GM18498 (cell line): ENCODE measurements at regions not wholly inside any gene's neighbourhood (a gene's known extent, or its start where the extent isn't known, plus 50 kb on each side); places are given as distances from the start of the nearest gene placed in this dataset.

Source experiments
- ATAC-seq: cut with Tn5 transposase; IDR thresholded peaks from one replicate; pipeline ENCODE4 v1.9.1; 2021; ENCODE audit warnings: mild to moderate bottlenecking, moderate library complexity; ENCODE audit not compliant: unreplicated experiment

- ATAC-seq = no peak
These were observed 362.0 kb downstream of the SOX11 start for GRCh38 chr2:6054161-6054671.

GRCh38 chr2:6060992-6061663, 368.9 kb downstream of the SOX11 start:
- ATAC-seq = no peak

- no peak for ATAC-seq
These were observed 372.6 kb downstream of the SOX11 start for GRCh38 chr2:6064757-6065156.

- ATAC-seq = no peak
These were observed 373.5 kb downstream of the SOX11 start for GRCh38 chr2:6065703-6066102.

GRCh38 chr2:6067089-6067488, 374.9 kb downstream of the SOX11 start:
- ATAC-seq = no peak

- no peak for ATAC-seq
These were observed 375.6 kb downstream of the SOX11 start for GRCh38 chr2:6067806-6068205.

- ATAC-seq = no peak
These were observed 376.2 kb downstream of the SOX11 start for GRCh38 chr2:6068429-6068828.

- no peak for ATAC-seq
These were observed 377.2 kb downstream of the SOX11 start for GRCh38 chr2:6069381-6069780.

GRCh38 chr2:6071519-6071918, 379.3 kb downstream of the SOX11 start:
- ATAC-seq = no peak

- no peak for ATAC-seq
These were observed 380.1 kb downstream of the SOX11 start for GRCh38 chr2:6072276-6072675.

- no peak for ATAC-seq
These were observed 380.6 kb downstream of the SOX11 start for GRCh38 chr2:6072768-6073167.

- ATAC-seq = no peak
These were observed 381.3 kb downstream of the SOX11 start for GRCh38 chr2:6073191-6074088.

GRCh38 chr2:6074089-6074643, 382.0 kb downstream of the SOX11 start:
- ATAC-seq = no peak

- ATAC-seq = no peak
These were observed 385.4 kb downstream of the SOX11 start for GRCh38 chr2:6077585-6077984.

- no peak for ATAC-seq
These were observed 386.2 kb downstream of the SOX11 start for GRCh38 chr2:6078414-6078813.

GRCh38 chr2:6079405-6079804, 387.2 kb downstream of the SOX11 start:
- ATAC-seq = no peak

- ATAC-seq = no peak
These were observed 389.0 kb downstream of the SOX11 start for GRCh38 chr2:6080932-6081753.

- no peak for ATAC-seq
These were observed 389.9 kb downstream of the SOX11 start for GRCh38 chr2:6081955-6082624.

GRCh38 chr2:6082625-6083018, 390.4 kb downstream of the SOX11 start:
- ATAC-seq = no peak

- ATAC-seq = no peak
These were observed 391.0 kb downstream of the SOX11 start for GRCh38 chr2:6083136-6083535.
